ENCODE measurements at regions not wholly inside any gene's neighbourhood (a gene's known extent, or its start where the extent isn't known, plus 50 kb on each side); places are given as distances from the start of the nearest gene placed in this dataset.
A peak's percentile ranks its signal among the peaks of the same experiment; 100 is the strongest.

DNA sequence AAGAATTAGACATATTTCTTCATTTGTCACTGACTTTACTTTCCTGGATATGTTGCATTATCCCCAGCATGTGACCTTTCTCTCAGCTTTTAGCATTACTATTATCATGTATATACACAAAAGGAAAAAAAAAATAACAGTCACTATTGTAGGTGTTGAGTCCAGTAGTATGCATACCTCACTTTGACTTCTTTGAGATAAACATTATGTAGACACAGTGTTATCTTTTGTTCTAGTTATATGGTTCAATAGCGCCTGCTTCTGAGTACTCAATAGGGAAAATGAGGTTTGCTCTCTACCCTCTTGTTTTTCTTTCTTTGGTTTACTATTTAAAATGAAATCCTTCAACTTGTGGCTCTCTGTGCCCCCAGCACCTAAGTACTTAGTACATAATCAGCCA, 409.6 kb upstream of the PKN2 start:
- H3K4me1 ChIP-seq (ENCODE audit: insufficient read depth, poor library complexity, severe bottlenecking): no peaks in the 10 kb centered on the region
- H3K4me3 ChIP-seq (ENCODE audit: severe bottlenecking): no peak overlapping the region
- no peaks in the 10 kb centered on the region for H3K9me3 ChIP-seq (ENCODE audit: severe bottlenecking)
- H3K36me3 ChIP-seq (ENCODE audit: low read depth): no peaks in the 10 kb centered on the region
- no peak for ATAC-seq (ENCODE audit: low read depth)
- TF ChIP-seq, protein P1, sequence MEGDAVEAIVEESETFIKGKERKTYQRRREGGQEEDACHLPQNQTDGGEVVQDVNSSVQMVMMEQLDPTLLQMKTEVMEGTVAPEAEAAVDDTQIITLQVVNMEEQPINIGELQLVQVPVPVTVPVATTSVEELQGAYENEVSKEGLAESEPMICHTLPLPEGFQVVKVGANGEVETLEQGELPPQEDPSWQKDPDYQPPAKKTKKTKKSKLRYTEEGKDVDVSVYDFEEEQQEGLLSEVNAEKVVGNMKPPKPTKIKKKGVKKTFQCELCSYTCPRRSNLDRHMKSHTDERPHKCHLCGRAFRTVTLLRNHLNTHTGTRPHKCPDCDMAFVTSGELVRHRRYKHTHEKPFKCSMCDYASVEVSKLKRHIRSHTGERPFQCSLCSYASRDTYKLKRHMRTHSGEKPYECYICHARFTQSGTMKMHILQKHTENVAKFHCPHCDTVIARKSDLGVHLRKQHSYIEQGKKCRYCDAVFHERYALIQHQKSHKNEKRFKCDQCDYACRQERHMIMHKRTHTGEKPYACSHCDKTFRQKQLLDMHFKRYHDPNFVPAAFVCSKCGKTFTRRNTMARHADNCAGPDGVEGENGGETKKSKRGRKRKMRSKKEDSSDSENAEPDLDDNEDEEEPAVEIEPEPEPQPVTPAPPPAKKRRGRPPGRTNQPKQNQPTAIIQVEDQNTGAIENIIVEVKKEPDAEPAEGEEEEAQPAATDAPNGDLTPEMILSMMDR (IDR thresholded peaks at IDR 0.05; ENCODE audit: poor library complexity, severe bottlenecking): no peak
- no peak for DNase-seq (ENCODE audit: low spot score)
- peaks cover 3% of the 10 kb centered on the region for H3K27me3 ChIP-seq (ENCODE audit: insufficient read depth, poor library complexity, severe bottlenecking)
- no peak overlapping the region for H3K27ac ChIP-seq (ENCODE audit: poor library complexity, severe bottlenecking)

GRCh38 chr1:88275259-88275862, 408.7 kb upstream of the PKN2 start:
- Histone ChIP-seq H3K36me3 (ENCODE audit: low read depth) (no peaks in the 10 kb centered on the region), H3K27me3 (ENCODE audit: insufficient read depth, poor library complexity, severe bottlenecking) (peaks cover 2% of the 10 kb centered on the region), H3K9me3 (ENCODE audit: severe bottlenecking) (no peaks in the 10 kb centered on the region), H3K27ac (ENCODE audit: poor library complexity, severe bottlenecking) (no peak overlapping the region), H3K4me3 (ENCODE audit: severe bottlenecking) (no peak overlapping the region), H3K4me1 (ENCODE audit: insufficient read depth, poor library complexity, severe bottlenecking) (no peaks in the 10 kb centered on the region)
- TF ChIP-seq, protein P1 (IDR thresholded peaks at IDR 0.05; ENCODE audit: poor library complexity, severe bottlenecking): no peak
- DNase-seq (ENCODE audit: low spot score): no peak
- ATAC-seq (ENCODE audit: low read depth): no peak

- TF ChIP-seq, protein P1 (IDR thresholded peaks at IDR 0.05; ENCODE audit: poor library complexity, severe bottlenecking): no peak
- ATAC-seq (ENCODE audit: low read depth) (peak; percentile 58; the same call in 2 of the 3 replicates), DNase-seq (ENCODE audit: low spot score) (no peak)
- no peaks in the 10 kb centered on the region for H3K4me1 ChIP-seq (ENCODE audit: insufficient read depth, poor library complexity, severe bottlenecking)
- H3K9me3 ChIP-seq (ENCODE audit: severe bottlenecking): no peaks in the 10 kb centered on the region
- no peaks in the 10 kb centered on the region for H3K27me3 ChIP-seq (ENCODE audit: insufficient read depth, poor library complexity, severe bottlenecking)
- H3K27ac ChIP-seq (ENCODE audit: poor library complexity, severe bottlenecking): no peak overlapping the region
- H3K36me3 ChIP-seq (ENCODE audit: low read depth): no peaks in the 10 kb centered on the region
- no peak overlapping the region for H3K4me3 ChIP-seq (ENCODE audit: severe bottlenecking)
Measured at GRCh38 chr1:88276163-88276562, 407.9 kb upstream of the PKN2 start.

DNA sequence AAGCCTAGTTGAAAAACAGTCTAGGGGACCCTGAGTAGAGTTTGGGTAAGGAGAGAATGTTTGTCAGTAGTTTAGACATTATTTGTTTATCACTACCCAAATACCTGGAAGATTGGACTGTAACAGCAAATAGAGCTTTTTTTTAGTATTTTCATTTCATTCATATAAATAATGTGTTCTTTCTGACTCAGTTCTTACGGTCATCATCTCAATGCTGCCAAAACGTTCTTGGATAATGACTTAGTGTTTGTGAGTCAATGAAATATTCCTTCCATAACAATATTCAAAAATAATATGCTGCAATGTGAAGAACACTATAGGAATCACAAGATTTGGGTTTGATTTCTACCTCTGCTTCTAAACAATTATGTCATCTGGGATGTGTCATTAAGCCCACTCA, 400.0 kb upstream of the PKN2 start:
- DNase-seq (ENCODE audit: low spot score): no peak
- Histone ChIP-seq H3K27me3 (ENCODE audit: insufficient read depth, poor library complexity, severe bottlenecking) (no peaks in the 10 kb centered on the region), H3K4me3 (ENCODE audit: severe bottlenecking) (no peak overlapping the region), H3K36me3 (ENCODE audit: low read depth) (no peaks in the 10 kb centered on the region), H3K4me1 (ENCODE audit: insufficient read depth, poor library complexity, severe bottlenecking) (no peaks in the 10 kb centered on the region), H3K9me3 (ENCODE audit: severe bottlenecking) (no peaks in the 10 kb centered on the region), H3K27ac (ENCODE audit: poor library complexity, severe bottlenecking) (no peak overlapping the region)
- ATAC-seq (ENCODE audit: low read depth): no peak
- TF ChIP-seq, protein P1 (IDR thresholded peaks at IDR 0.05; ENCODE audit: poor library complexity, severe bottlenecking): no peak

GRCh38 chr1:88284666-88285366, 399.3 kb upstream of the PKN2 start:
- no peaks in the 10 kb centered on the region for H3K27me3 ChIP-seq (ENCODE audit: insufficient read depth, poor library complexity, severe bottlenecking)
- TF ChIP-seq, protein P1 (IDR thresholded peaks at IDR 0.05; ENCODE audit: poor library complexity, severe bottlenecking): no peak
- no peak overlapping the region for H3K27ac ChIP-seq (ENCODE audit: poor library complexity, severe bottlenecking)
- H3K9me3 ChIP-seq (ENCODE audit: severe bottlenecking): no peaks in the 10 kb centered on the region
- DNase-seq (ENCODE audit: low spot score): no peak
- H3K4me1 ChIP-seq (ENCODE audit: insufficient read depth, poor library complexity, severe bottlenecking): no peaks in the 10 kb centered on the region
- no peaks in the 10 kb centered on the region for H3K36me3 ChIP-seq (ENCODE audit: low read depth)
- no peak overlapping the region for H3K4me3 ChIP-seq (ENCODE audit: severe bottlenecking)
- ATAC-seq (ENCODE audit: low read depth): no peak

Measured in RWPE2 (cell line).